AG10803 (cell line): ENCODE measurements at regions not wholly inside any gene's neighbourhood (a gene's known extent, or its start where the extent isn't known, plus 50 kb on each side); places are given as distances from the start of the nearest gene placed in this dataset.
A peak's percentile ranks its signal among the peaks of the same experiment; 100 is the strongest.

ENCODE experiments used
- DNase-seq: peaks from one replicate; pipeline ENCODE4 v3.0.0; 2010; ENCODE audit warnings: low read depth
- H3K4me3 ChIP-seq: 2 replicates; pipeline ENCODE4 v1.5.1; 2011; ENCODE audit warnings: mild to moderate bottlenecking, low read length, control low read depth
- TF ChIP-seq, protein P1 (sequence below): conservative IDR thresholded peaks from 2 replicates; pipeline ENCODE4 v1.5.1; 2011; ENCODE audit warnings: mild to moderate bottlenecking, low read length, control low read depth, inconsistent platforms

GRCh38 chr2:46846536-46846935, 69.1 kb downstream of the MCFD2 start:
- DNase-seq, result peak; percentile 62
- no peak overlapping the region for H3K4me3 ChIP-seq
- TF ChIP-seq, protein P1, sequence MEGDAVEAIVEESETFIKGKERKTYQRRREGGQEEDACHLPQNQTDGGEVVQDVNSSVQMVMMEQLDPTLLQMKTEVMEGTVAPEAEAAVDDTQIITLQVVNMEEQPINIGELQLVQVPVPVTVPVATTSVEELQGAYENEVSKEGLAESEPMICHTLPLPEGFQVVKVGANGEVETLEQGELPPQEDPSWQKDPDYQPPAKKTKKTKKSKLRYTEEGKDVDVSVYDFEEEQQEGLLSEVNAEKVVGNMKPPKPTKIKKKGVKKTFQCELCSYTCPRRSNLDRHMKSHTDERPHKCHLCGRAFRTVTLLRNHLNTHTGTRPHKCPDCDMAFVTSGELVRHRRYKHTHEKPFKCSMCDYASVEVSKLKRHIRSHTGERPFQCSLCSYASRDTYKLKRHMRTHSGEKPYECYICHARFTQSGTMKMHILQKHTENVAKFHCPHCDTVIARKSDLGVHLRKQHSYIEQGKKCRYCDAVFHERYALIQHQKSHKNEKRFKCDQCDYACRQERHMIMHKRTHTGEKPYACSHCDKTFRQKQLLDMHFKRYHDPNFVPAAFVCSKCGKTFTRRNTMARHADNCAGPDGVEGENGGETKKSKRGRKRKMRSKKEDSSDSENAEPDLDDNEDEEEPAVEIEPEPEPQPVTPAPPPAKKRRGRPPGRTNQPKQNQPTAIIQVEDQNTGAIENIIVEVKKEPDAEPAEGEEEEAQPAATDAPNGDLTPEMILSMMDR, result no peak

- peak; percentile 32 for DNase-seq
- TF ChIP-seq, protein P1, result no peak
- no peak overlapping the region for H3K4me3 ChIP-seq
These were observed 69.8 kb downstream of the MCFD2 start for GRCh38 chr2:46845542-46846486.

GRCh38 chr2:46844443-46844842, 71.2 kb downstream of the MCFD2 start:
- DNase-seq, result no peak
- TF ChIP-seq, protein P1, result no peak

GRCh38 chr2:46844034-46844433, 71.6 kb downstream of the MCFD2 start:
- TF ChIP-seq, protein P1, result no peak
- H3K4me3 ChIP-seq, result no peak overlapping the region
- no peak for DNase-seq

More at GRCh38 chr2:46844443-46844842, 71.2 kb downstream of the MCFD2 start:
- H3K4me3 ChIP-seq, result no peak overlapping the region

- H3K4me3 ChIP-seq, result no peak overlapping the region
- TF ChIP-seq, protein P1, result no peak
- DNase-seq, result peak; percentile 39
These were observed 72.3 kb downstream of the MCFD2 start for GRCh38 chr2:46843316-46843715.

- DNase-seq, result no peak
- no peak overlapping the region for H3K4me3 ChIP-seq
- TF ChIP-seq, protein P1, result no peak
These were observed 72.7 kb downstream of the MCFD2 start for GRCh38 chr2:46842876-46843275.

- no peak overlapping the region for H3K4me3 ChIP-seq
- DNase-seq, result no peak
- TF ChIP-seq, protein P1, result no peak
These were observed 74.0 kb downstream of the MCFD2 start for GRCh38 chr2:46841621-46842020.
